D721Med (cell line): ENCODE measurements at regions not wholly inside any gene's neighbourhood (a gene's known extent, or its start where the extent isn't known, plus 50 kb on each side); places are given as distances from the start of the nearest gene placed in this dataset.

ENCODE experiments used
- DNase-seq: peaks from one replicate; pipeline ENCODE4 v3.0.0; 2011; ENCODE audit warnings: low spot score; ENCODE audit not compliant: insufficient read length
- FAIRE-seq: peaks from 2 replicates; lab custom pipeline; 2011; peaks lifted over from hg19 to GRCh38; lab: Jason Lieb, UNC
- CTCF ChIP-seq: IDR thresholded peaks from 2 replicates; pipeline ENCODE4 v1.5.1; 2012; ENCODE audit warnings: mild to moderate bottlenecking, control low read depth; ENCODE audit not compliant: insufficient read depth; ENCODE audit errors: missing control alignments

- FAIRE-seq (peak; percentile 95), DNase-seq (peak; percentile 10)
- TF ChIP-seq CTCF, result peak; percentile 65
These were observed 105.4 kb upstream of the CCDC54 start for GRCh38 chr3:107271787-107272387.

GRCh38 chr3:107272471-107272870, 104.8 kb upstream of the CCDC54 start:
- TF ChIP-seq CTCF, result no peak
- no peak for DNase-seq
- FAIRE-seq, result no peak

- no peak for TF ChIP-seq CTCF
- FAIRE-seq (no peak), DNase-seq (no peak)
These were observed 104.4 kb upstream of the CCDC54 start for GRCh38 chr3:107272885-107273284.

GRCh38 chr3:107273771-107274170, 103.5 kb upstream of the CCDC54 start:
- no peak for TF ChIP-seq CTCF
- FAIRE-seq (no peak), DNase-seq (no peak)

GRCh38 chr3:107275511-107275910, 101.7 kb upstream of the CCDC54 start:
- TF ChIP-seq CTCF, result no peak
- no peak for DNase-seq
- FAIRE-seq, result no peak

- FAIRE-seq, result no peak
These were observed 93.3 kb upstream of the CCDC54 start for GRCh38 chr3:107283948-107284347.

More at GRCh38 chr3:107283948-107284347, 93.3 kb upstream of the CCDC54 start:
- no peak for TF ChIP-seq CTCF
- no peak for DNase-seq
